HG02973 (cell line): ENCODE measurements at regions not wholly inside any gene's neighbourhood (a gene's known extent, or its start where the extent isn't known, plus 50 kb on each side); places are given as distances from the start of the nearest gene placed in this dataset.

Source experiments
- ATAC-seq: cut with Tn5 transposase; IDR thresholded peaks from one replicate; pipeline ENCODE4 v1.9.1; 2021; ENCODE audit warnings: moderate library complexity; ENCODE audit not compliant: unreplicated experiment

DNA sequence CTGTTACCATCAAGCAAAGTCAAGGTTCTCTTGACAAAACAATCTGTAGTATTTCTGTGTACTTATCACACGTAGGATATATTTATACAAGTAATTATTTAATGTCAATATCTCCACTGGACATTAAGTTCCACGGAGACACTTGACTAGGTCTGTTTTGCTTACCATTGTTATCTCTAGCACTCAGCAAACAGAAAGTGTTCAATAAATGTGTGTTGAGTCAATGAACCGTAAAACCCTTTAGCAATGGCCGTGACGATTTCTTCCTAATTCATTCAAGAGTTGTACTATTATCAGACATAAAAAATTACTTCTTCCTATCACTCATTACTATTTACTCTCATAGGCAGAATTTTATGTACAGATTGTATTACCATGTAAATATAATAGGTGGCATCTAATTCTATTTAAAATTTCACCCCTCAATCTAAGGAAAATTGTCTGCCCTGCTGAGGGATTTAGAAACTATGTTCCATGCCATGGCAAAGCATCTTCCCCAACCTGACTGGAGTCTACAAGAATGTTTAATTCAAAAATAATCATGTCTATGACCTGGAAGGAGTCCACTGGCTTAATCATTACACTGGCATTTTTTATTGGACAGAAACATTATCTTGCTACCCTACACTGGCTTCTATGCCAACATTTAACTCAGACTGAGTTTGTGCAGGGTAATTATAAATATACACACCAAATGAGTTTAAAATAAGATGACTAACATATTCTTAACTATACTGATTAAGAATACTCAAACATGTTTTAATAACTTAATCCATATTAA lies 301.9 kb downstream of the ZEB2 start:
- no peak for ATAC-seq

DNA sequence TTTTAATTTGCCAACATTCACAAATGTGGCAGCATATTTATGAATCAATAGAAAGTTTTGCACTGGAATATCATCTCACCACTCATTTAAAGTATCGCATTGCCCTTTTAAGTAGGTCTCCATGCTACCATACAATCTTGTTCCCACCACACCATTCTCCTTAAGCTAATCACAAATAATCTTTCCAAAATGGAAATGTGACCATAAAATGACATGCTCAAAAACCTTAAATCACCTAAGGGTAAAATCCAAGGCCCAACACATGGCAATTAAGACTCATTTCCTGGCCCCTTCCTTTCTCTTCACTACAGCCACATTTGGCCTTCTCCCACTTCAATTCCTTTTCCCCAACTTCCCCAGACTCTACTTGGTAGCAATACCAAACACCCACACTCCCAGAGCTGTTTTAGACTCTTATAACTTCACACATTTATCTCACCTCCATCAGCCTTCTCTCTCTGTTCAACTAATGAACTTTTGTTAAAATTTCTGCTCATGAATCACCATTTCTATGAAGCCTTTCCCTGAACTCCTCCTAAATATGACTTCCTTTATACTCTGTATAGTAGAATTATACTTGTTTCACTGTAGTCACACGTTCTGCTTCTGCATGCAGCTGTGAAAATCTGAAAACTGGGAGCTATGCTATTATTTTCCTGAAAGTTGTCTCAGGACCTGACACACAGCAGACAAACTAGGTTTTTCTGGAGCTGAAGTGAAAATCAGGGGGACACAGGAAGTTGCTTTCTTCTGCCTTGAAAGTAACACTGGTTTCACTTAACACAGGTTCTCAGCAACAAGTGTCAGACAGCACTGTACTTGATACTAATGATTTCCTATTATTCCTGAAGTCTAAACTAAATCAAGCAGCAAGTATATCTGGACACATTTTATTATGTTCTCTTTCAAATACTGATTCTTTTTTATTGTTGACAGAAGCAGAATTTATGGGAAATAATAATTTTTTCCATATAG lies 303.9 kb downstream of the ZEB2 start:
- ATAC-seq = peak; percentile 49

DNA sequence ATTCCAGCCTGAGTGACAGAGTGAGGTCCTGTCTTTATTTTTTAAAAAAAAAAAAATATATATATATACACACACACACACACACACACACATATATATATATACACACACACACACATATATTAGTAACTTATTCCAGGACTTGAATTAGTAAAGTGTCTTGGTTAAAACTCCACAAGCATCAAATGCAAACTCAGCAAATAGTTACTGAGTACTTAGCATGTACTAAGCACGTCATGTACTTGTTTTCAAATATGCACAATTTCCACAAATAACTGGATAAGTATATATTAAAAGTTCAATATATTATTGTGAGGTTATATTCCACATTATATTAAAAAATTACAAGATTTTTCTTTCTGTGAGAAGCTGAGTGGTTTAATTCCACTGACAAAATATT lies 304.7 kb downstream of the ZEB2 start:
- ATAC-seq = no peak

DNA sequence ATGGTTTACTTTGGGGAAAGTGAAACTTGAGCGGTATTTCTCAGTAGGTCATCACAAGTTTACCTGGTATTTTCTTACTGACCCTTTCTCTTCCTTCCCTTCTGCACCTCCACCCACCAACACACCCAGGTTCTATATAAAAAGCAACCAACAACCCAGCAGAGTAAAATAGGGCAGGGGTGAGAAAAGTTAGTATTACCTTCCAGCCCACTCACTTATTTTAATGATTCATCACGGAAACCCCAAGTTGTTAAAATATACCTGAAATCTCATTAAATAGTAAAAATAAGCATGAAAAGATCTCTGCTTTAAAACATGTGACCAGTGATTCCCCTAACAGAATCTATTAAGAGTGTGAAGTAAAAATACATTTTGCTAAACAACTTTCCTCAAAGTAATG lies 306.1 kb downstream of the ZEB2 start:
- ATAC-seq = peak; percentile 89

DNA sequence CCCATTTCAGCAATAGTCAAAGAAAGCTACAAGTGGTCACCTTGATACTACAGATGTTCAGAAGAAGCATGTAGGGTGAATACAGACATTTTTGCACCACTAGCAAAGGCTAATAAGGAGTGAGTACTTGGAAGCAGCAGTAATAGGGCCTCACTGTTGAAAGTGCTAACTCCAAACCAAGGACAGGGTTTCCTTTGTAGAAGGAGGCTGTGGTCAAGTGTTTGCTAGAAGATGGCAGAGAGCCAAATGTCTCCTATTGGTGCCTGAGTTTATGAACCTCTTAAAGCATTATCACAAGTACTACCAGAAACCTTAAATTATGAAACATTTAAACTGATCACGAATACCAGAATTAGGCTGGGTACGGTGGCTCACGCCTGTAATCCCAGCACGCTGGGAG lies 308.1 kb downstream of the ZEB2 start:
- no peak for ATAC-seq

DNA sequence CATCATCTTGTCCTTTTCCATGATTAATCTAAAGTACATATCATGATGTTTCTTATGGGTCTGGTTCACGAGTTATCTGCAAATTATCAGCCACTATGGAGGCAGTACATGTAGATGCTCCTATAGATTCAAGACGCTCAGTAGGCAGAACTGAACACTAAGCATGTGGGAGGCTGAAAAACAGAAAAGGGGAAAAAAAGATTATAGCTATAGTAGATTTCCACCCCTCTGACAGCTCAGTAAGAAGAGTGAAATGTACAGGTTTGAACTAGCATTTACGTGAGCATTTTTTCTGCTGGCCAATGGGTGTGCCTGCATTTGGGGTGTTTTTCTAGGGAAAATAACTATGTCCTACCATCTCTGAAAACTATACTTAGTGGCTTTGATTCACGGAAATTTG lies 308.9 kb downstream of the ZEB2 start:
- no peak for ATAC-seq

DNA sequence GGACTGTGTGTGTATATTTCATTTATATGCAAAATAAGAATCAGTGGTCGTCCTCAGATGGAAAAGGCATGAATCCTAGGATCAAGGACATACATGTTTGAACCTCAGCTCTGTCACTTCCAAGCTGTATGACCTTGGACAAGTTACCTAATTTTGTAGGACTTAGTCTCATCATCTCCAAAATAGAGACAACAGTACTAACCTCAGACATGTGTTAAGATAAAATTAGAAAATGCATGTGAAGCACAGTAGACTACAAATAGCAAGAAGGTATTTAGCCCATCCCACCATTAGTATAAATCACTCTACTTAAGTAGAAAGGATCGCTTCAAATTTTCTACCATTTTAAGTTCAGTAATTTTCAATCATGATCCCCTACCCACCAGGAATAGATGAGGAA lies 309.8 kb downstream of the ZEB2 start:
- ATAC-seq = no peak

DNA sequence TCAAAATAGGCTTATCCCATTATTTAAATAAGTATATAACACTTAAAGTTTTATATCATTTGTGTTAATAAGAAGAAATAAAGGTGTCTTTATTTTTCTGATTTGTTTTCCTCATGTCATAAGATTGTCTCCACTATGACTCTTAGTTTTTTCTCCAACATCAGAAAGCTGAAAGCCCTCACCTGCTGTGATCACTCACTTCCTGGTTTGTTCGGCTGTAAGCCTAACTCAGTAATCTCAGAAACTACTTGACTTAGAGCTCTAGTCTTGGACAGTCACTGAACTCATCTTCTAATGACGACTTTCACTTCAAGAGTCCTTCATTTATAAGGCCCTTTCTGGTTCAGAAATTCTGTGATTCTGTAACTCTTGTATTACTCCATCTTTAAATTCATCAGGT lies 311.0 kb downstream of the ZEB2 start:
- no peak for ATAC-seq

DNA sequence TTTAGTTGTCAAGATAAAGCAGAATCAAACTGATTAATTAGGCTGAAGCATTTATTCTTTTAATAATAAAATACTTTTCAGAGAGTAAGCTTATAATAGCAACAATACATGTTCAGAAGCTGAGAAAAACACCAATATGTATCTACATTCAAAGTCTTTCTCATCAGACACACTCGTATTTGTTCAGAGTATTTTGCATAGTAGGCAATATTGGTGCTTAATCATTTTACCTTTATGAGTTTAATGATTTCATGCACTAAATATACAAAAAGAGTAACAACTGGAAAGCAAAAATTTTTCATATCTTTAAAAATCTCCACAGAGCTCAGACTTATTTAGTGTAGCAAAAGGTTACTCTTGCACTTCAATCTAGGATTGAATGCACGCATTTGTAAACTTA lies 313.9 kb downstream of the ZEB2 start:
- ATAC-seq = no peak

DNA sequence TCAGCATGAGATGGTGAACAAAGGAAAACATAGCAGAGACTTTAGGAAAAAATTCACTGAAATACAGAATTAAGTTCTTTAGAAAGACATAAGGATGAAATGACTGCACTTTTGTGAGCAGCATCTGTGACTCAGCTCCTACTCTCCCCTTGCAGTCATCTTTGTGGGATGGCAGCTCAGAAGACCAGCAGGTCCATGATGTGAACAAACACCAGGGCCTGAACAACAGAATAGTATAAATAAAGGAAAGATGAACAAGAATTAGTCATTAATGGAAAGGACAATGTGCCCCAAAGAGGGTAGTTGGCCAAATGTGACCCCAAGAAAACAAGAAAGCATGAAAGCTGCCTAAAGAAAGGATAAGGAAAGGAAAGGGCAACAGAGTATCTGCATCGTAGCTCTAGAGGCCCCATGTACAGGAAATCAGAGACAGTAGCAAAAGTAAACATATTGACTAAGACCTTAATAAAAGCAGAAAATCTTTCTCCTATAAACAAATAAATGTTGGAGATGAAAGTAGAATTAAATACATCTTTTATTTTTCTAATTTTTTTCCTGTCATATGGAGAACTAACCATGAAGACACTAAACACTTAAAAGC lies 318.0 kb downstream of the ZEB2 start:
- ATAC-seq = no peak

DNA sequence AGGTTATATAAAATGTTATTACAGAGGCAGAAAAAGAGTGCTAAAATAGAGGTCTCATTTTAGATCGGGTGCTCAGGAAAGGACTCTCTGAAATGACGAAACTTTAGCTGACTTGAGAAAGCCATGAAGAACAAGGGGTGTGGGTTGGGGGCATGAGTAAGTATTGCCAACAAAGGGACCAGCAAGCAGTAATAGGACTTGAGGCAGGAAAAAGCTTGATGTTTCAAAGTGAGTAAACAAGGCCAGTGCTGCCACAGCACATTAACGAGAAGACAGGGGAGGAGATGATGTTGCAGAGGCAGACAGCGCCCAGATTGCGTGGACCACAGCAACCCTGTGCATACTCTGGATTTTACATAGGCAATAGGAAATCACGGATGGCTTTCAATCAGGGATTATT lies 318.8 kb downstream of the ZEB2 start:
- no peak for ATAC-seq

DNA sequence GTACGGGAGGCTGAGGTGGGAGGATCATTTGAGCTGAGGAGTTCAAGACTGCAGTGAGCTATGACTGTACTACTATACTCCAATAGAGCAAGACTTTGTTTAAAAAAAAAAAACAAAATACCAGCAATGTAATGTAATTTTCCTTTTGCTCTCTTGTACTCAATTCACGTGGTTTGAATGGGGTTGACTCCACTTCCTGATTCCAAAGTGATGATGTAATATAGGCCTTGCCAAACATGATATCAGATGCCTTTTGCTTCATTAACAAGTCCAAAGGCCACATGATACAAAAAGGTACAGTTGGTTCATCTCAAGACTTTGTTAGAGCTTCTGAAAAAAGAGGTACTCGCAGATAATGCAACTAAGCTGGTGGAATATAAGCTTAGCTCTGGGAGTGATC lies 321.8 kb downstream of the ZEB2 start:
- no peak for ATAC-seq

DNA sequence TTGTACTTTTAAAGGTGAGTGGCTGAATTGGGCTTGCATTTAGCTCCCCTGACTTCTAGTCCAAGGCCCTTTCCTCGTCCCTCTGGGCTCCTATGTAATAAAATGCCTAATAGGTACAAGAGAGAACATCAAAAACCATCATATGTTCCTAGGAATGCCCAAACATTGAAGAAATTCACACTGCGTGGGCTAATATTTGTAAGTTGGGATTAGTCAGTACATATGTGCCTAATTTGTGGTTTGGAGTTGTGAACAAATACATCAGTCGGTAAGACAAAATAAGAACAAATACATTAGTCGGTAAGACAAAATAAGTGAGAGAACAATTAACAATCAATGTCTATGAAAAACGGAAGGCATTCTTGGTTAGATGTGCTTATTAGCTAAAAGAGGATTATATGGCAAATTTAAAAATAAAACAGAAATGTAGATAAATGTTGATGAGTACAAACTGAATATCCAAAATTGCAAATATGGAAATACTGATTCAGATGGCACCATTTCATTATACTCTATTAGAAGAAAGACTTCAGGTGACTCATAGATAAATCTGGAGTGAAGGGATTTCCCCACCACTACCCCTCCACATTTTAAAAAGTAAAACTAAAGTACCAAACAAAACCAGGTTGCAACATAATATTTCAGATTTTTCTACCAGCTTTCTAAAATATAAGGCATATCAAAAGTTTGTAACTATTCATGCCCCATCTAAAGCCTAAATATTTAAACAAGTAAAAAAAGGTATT lies 325.4 kb downstream of the ZEB2 start:
- ATAC-seq = no peak

DNA sequence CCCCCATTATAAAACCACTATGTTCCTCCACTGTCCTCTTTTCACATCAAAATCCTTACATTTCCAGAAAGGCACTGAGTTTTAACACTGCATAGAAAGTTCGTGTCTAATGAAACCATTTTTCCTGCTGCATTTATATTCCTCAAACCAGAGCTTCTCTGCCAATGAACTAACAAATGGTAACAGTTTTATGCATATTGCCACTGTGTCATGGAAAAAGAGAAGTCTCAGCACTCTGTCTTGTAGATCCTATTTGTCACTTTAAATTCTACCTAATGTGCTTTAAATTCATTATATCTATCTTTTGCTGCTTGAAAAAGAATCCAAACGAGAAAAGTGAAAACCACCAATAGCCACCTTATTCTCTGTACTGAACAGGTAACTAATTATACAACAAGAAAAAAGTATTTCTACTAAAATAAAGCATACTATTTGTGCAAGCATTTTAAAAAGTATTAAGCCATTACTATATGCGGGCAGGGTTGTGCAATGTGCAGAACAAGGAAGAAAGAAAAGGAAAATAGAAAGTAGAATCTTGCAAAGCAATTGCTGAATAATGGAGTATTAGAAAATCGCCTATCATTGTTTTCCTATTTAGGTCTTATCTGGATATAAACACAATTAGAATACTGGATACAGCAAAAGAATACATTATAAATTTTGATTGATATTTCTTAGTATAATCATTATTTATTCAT lies 328.9 kb downstream of the ZEB2 start:
- ATAC-seq = no peak

DNA sequence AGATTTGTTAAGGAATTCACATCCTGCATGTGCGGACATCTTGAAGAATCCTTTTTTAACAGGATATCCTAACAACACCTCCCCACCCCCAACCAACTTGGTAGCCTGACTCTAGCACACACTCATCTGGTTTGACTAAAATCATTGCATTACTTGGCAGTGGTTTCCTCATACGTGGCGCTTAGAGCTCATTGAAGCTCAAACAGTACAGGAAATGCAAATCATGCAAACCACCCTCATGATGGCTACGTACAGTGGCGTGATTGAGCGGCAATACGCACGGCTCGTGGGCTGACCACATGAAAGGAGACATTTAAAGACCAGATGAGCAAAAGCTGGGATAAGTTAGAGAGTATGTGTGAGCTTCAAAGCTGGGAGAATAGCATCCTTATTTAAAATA lies 336.2 kb downstream of the ZEB2 start:
- peak; percentile 98 for ATAC-seq

DNA sequence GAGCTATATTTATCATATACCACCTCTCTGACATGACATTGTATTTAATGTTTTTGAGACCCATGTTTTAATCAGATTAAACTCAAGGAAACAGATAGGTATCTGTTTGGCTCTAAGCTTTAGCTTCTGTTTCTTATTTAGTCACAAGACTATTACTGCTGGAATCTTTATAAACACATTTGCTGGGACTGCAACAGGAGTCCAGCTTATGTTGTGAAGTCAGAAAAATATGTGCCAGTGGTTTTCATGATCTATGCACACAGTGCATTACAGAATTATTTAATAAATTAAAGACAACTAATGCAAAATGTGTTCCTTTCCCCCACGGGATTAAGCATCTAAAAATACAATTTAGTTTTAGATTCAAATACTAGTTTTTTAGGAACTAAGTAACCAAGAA lies 338.9 kb downstream of the ZEB2 start:
- no peak for ATAC-seq

DNA sequence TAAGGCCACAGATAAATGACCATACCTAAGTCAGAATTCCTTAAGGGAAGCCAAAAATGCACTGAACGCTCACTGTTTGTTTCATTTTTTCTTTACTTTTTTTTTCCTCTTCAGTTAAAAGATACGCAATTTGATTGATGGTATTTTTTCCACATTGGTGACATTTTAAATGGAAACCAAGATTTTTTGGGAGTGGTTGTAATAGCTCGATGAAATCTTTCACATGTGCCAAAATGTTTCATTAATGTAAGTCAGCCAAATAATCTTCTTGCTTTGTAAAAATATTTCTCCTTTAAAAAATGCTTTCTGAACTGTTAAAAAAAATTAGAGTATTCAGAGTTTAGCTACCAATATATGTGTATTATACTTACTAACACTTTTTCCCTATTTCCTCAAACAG lies 339.8 kb downstream of the ZEB2 start:
- ATAC-seq = no peak

DNA sequence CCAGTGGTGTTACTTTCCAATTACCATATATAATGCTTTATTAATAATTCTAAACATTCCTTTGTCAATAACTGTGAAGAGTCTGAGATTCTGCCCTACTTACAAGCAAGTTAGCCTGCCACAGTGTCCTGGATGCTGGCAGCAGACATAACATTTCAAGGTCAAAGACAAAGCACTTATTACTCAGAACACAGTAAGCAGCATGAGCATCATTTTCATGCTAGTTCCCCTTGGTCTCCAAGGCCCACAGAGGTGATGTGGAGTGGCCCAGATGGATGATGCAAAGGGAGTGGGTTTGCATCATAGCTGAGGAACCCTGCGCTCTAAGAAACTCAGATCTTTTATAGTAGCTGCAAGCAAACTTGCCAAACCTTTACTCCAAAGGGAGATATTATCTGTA lies 349.7 kb downstream of the ZEB2 start:
- no peak for ATAC-seq

DNA sequence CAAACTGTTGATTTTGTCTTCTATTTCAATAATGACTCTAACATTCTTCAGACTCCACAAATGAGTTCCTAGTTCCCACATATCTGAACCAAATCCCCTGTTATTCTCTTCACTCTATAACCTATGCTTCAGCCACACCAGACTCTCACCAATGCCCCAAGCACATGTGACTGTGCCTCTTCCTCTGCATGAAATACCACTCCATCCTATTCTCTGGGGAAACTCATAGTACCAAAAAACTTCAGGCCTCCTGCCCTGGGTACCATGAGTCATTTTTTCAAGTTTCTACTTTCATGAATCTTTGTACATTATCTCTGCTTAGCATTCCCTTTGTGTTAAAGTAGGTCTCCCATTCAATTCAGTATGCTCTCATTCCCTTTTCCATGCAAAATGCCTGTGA lies 353.2 kb downstream of the ZEB2 start:
- no peak for ATAC-seq

DNA sequence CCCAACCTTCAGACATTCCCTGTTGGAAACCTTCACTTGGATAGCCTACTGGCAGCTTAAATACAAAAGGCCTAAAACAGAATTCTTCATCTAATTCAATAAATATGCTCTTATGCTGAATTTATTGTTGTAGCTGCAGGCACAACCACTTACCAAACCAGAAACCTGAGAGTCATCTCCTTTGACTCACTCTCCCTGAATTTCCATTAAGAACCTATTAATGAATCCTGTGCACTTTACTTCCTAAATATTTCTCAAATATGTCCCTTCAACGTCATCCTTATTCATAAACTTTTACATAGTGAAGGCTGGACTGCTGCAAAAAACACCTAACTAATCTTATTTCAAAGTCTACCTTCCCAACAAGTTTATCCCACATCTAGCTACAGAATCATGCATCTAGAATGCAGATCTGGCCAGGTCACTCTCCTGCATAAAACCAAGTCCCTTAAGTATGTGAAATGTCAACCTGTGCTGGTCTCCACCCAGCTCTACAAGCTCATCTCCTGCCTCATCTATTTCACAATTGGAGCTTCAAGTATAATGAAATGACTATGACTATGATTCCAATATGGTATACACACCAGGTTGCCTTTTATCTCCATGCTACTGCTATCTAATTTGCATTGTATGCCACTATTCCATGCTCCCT lies 354.2 kb downstream of the ZEB2 start:
- ATAC-seq = no peak
